Islet precursor cell (in vitro differentiated cells): ENCODE measurements at regions not wholly inside any gene's neighbourhood (a gene's known extent, or its start where the extent isn't known, plus 50 kb on each side); places are given as distances from the start of the nearest gene placed in this dataset.

Experiments used
- DNase-seq: peaks from one replicate; pipeline ENCODE4 v3.0.0-alpha.2; 2018

DNA sequence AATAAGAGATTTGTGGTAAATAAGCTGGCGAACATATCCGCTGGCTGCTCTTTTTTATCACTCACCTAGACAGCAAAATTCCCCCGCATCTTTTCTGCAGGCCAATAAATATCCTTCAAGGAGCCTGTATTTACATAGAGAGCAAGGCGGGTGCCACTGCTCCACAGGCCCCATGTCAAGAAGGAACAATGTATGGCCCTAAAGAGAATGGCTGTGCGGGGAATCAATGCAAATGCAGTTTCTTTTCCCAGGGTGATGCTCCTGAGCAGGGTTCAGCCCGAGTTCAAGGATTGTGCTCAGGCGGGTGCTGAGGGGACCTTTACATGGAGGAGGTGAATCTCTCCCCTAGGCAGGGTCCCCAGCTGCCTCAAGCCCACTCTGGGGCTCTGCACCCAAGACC is 494.2 kb upstream of the ZMIZ1 start:
- DNase-seq: peak; percentile 19

- peak; percentile 38 for DNase-seq
Observed at GRCh38 chr10:78575400-78575799, 493.4 kb upstream of the ZMIZ1 start.

DNA sequence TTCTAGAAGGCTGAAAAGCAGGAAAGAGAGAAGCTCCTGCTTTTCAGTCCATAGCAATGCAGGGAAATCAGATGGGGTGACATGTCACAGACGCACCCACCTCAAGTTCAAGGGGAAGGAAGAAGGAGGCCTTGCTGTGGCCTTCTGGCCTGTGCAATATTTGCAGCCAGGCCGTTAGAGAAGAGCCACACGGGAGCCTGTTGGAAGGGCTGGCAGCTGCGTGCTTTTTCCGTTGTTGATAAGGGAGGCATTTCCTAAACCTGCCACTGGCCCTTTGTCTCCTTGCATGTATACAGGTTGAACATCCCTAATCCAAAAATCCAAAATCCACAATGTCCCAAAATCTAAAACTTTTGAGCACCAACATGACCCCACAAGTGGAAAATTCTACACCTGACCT is 492.5 kb upstream of the ZMIZ1 start:
- peak; percentile 29 for DNase-seq

DNA sequence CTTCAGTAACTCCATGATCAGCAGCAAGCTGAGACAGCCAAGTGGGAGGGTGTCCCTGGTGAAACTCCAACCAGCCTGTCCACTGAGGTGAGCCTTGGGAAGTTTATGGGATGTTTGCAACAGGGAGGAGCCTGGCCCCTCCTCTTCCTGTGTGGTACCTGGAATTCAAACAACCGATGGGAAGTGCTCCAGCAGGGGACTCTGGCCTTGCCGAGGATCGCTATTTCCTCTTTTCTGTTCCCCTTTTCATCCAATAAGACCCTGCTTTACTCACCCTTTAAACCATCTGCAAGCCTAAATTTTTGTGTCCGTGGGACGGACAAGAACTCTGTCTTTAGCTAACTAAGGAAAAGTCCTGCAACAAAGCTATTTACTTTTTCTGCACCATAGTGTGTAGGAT is 491.1 kb upstream of the ZMIZ1 start:
- DNase-seq: peak; percentile 28

DNA sequence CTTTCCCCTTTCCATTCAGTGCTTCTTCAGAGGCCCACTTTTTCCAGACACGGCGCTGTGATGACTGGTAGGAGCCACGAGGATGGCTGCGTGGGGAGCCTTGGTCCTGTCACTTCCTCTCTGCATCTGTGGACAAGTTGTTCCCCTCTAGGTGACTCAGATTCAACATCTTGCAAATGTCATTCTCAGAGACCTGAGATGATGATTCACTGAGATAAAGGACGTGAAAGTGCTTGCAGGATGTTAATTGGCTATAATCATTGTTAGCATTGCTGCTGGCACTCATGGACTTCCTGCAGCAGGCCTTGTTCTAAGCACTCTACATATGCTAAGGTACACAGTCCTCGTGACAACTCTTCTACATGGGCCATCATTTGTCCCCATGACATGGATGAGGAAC is 489.8 kb upstream of the ZMIZ1 start:
- no peak for DNase-seq

- DNase-seq: no peak
Observed at GRCh38 chr10:78579576-78579975, 489.2 kb upstream of the ZMIZ1 start.

DNA sequence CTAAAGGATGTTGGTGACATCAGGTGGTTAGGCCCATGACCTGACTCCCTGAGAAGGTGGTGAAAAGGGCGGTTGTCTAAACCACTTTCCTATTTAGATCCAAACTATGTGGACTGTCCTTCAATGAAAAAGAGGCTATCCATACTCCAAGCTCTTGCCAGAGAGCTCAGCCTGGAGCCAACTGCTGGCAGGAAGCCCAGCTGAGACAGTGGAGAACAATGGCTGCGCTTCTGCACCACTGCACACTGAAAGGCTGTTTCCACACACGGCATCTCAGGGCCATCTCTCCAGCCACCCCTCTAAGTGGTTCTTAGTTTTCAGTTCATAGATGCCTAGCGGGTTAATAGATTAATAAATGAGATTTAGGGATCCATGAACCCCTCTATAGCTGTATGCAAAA is 488.8 kb upstream of the ZMIZ1 start:
- peak; percentile 31 for DNase-seq

GRCh38 chr10:78581133-78581694 is 487.6 kb upstream of the ZMIZ1 start:
- no peak for DNase-seq

DNA sequence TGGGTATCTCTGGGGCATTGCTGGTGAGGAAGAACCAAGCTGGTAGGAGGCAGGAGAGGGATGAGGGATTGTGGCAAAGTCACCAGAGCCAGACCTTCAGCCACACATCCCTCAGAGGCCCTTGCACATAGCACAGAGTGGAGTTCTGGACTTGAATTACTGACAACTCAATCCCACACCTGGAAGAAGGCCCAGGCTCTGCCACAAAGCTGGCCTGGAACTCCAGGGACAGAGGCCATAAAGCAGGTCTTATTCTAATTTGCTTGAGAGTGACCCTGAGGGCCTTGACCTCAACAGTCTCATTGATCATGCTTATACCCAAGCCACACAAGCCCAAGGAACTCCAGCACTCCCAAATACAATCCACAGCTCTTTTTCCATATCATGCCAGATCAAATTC is 486.2 kb upstream of the ZMIZ1 start:
- peak; percentile 54 for DNase-seq

DNA sequence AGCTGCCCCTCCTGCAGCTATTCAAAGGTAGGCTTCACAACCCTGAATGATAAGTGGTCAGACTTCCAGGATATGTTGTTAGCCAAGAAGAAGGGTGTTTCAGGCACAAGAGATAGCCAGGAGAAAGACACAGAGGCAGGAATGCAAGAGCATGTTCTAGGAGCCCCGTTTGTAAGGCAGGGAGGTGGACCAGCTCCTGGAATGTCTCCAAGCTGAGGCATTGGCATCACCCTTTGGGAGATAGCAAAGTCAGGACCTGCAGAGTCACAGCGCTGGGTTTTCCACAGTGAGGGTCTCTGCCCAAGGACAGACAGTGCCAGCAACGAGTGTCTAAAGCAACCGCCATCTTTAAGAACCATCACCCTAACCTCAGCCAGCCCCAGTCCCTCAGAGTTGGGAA is 484.5 kb upstream of the ZMIZ1 start:
- no peak for DNase-seq

DNA sequence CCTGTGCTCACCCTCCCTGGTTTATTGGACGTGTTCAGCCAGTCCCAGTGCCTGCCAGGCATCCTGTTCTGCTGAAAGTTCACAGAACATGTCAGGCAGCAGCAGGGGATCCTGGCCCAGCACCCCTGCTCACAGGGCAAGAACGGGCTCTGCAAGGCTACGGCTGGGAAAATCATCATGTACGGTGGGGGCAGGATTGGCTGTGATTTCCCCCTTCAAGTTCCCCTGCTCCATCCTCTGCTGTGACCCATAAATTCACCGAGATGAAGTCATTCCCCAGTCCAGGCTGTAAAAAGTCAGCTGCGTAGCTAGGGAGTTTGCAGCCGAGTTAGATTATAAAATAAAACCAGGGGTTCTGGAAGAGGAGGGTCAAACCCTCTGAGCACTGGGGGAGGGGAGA is 484.1 kb upstream of the ZMIZ1 start:
- peak; percentile 61 for DNase-seq

GRCh38 chr10:78585952-78586351 is 482.8 kb upstream of the ZMIZ1 start:
- DNase-seq: no peak

- DNase-seq: peak; percentile 97
Observed at GRCh38 chr10:78588194-78588811, 480.5 kb upstream of the ZMIZ1 start.

- DNase-seq: peak; percentile 53
Observed at GRCh38 chr10:78589687-78590086, 479.1 kb upstream of the ZMIZ1 start.

GRCh38 chr10:78591066-78591465 is 477.7 kb upstream of the ZMIZ1 start:
- no peak for DNase-seq

DNA sequence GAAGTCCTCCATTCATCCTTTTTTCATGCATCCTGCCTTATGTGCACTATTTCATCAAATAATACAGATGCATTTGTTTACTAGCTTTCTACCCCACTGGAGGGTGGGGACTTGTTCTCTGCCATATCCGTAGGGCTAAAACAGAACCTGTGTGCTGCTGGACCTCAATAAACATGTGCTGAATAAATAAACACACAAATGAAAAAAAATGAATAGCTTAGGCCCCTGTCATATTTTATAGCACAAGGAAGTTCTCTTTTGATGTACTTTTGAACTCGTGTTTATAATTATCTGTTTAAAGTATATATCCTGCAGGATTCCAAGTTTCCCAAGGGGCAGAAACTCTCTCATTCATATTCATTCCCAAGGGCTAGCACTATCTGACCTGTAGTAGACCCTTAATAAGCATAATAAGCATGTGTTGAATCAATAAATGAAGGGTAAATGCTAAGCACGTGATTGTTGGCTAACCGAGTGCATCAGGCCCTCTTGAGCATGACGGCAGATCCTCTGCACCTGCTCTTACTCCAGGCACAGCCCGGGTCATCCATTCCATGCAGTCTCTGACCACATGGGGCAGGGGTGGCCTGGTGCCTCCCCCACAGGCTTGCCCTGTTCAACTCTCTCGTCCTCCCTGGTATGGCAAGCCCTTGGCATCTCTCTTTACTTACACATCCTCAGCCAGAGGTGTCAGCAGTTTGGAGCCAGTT is 474.1 kb upstream of the ZMIZ1 start:
- DNase-seq: peak; percentile 31

DNA sequence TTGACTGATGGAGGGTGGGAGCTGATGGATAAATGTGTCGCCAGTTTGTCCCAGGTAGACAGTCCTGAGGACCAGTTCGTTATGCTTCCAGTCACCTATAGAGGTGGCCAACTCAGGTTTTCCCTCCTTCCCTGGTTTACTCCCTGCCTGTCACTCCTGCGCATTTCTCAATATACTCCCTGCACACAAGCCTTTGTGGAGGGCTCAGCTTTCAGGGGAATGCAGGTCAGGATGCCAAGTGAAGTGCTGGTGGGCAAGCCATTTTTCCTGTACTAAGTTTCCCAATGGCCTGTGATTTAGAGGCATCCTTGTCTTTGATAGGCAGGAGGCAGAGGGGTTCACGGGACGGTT is 473.5 kb upstream of the ZMIZ1 start:
- no peak for DNase-seq

- DNase-seq: no peak
Observed at GRCh38 chr10:78596556-78596955, 472.2 kb upstream of the ZMIZ1 start.

GRCh38 chr10:78597796-78598555 is 470.8 kb upstream of the ZMIZ1 start:
- DNase-seq: peak; percentile 45

DNA sequence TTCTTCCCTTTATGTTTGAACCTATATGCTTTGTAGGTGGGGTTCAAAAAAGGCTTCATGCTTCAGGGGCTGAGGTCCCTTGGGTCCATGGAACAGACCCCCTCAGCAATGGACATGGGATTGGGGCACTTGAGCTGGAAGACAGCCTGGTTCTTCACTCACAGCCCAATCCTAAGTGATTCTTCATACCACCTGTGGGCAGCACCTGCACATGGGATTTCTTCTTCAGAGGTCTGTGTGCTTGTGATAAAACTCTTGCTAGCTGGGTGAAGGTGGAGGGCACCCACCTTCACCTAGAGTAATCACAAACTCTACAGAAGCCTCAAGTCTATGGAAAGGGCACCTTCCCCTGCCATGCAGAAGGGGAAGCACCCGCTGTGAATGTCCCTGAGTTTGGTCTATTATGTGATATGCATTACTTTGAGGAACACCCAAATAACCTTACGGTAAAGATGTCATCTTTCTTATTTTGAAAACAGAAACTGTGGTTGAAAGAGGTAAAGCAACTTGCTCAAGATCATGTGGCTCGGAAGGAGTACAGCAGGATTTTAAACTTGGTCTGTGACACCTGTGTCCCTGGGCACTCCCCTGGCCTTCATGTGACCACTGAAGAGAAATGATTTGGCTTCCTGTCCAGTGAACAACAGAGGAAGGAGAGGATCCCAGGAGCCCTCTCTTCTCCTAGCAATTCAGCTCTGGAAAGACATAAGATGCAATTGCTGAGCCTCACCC is 469.5 kb upstream of the ZMIZ1 start:
- DNase-seq: peak; percentile 30

DNA sequence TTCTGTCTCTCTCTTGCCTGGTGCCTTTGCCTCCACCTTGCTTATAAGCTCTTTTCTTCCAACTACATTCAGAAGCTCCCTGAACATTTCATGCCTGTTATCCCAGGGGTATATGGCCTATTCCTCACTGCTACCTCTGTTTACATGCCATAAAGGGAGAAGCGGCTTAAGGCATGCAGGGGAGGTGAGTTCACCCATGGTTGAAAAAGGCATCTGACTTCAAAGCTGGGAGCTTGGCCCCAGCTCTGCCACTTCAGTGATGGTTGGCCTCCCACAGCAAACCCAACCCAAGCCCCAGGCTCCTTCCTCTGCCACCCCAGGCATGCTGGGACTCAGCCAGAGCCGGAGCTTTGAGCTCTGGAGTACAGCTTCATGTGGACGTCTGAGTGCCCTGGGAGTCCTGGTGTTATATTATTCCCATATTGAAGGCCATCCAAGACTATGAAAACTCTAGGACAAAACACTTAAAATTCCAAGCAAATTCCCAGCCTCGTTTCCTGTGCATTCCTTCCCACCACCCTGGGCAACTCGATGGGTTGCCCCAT is 468.6 kb upstream of the ZMIZ1 start:
- DNase-seq: peak; percentile 50

DNA sequence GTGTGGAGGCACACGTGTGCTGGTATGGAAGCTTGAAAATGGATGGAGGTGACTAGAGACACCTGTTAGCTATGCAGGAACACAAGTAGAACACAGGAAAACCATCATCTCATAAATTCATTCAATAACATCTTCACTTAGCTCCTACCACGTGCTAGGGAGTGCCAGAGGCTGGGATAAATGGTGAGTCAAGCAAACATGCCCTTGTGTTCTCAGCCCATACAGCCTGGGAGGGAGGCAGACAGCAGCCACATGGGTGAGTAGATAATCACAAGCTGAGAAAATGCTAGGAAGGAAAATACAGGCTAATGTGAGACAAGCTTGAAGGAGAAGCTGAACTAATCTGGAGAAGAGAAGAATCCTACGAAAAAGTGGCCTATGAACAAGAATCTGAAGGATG is 468.0 kb upstream of the ZMIZ1 start:
- DNase-seq: peak; percentile 31
